PC-3 (cell line): ENCODE measurements at regions not wholly inside any gene's neighbourhood (a gene's known extent, or its start where the extent isn't known, plus 50 kb on each side); places are given as distances from the start of the nearest gene placed in this dataset.

ENCODE experiments used
- ATAC-seq: fragments of 200-7000 bp; cut with Tn5 transposase; 2 replicates; pipeline ENCODE4 v1.9.1; 2020; ENCODE audit warnings: mild to moderate bottlenecking, moderate library complexity
- BruUV-seq: library from RNA; stranded (reverse); fragments of 400-500 nt; replicated peaks from 2 replicates; lab custom pipeline; 2021; lab: Mats Ljungman, UMichigan
- CTCF ChIA-PET: fragments of 300-600 bp; sonication (Branson Sonifier 250); formaldehyde crosslinking; loops from one replicate; lab custom pipeline; 2022; ENCODE audit warnings: antibody characterized with exemption; lab: Charles Lee
- POLR2A ChIA-PET: fragments of 300-600 bp; sonication (Branson Sonifier 250); formaldehyde crosslinking; loops from one replicate; lab custom pipeline; 2022; ENCODE audit warnings: antibody characterized with exemption; ENCODE audit not compliant: unreplicated experiment; lab: Charles Lee
- DNase-seq: peaks from one replicate; pipeline ENCODE4 v3.0.0-alpha.2; 2015
- H2AFZ ChIP-seq: fragments of 300-600 bp; sonication (generic); 2 replicates; pipeline ENCODE4 v1.6.0; 2016; ENCODE audit warnings: antibody characterized with exemption, low read length
- H3F3A ChIP-seq: fragments of 300-600 bp; sonication (generic); one replicate; pipeline ENCODE4 v1.6.0; 2017; ENCODE audit warnings: antibody characterized with exemption, low read length, control low read depth, mild to moderate bottlenecking; ENCODE audit not compliant: unreplicated experiment
- H3K27ac ChIP-seq: fragments of 300-600 bp; sonication (generic); 2 replicates; pipeline ENCODE4 v1.5.1; 2016; ENCODE audit warnings: mild to moderate bottlenecking, low read length
- H3K27me3 ChIP-seq: fragments of 300-600 bp; sonication (generic); 2 replicates; pipeline ENCODE4 v1.6.1; 2016; ENCODE audit warnings: low read length, mixed read lengths
- H3K36me3 ChIP-seq: fragments of 300-600 bp; sonication (generic); 2 replicates; pipeline ENCODE4 v1.6.1; 2016; ENCODE audit warnings: low read depth, mixed run types, low read length, mixed read lengths
- H3K4me1 ChIP-seq: fragments of 300-600 bp; sonication (generic); 2 replicates; pipeline ENCODE4 v1.5.1; 2016; ENCODE audit warnings: low read length; ENCODE audit not compliant: insufficient read depth
- H3K4me2 ChIP-seq: fragments of 300-600 bp; sonication (generic); 2 replicates; pipeline ENCODE4 v1.6.0; 2016; ENCODE audit warnings: low read length
- H3K4me3 ChIP-seq: fragments of 300-600 bp; sonication (generic); 2 replicates; pipeline ENCODE4 v1.5.1; 2016; ENCODE audit warnings: mild to moderate bottlenecking, low read length, mixed read lengths
- H3K79me2 ChIP-seq: fragments of 300-600 bp; sonication (generic); 2 replicates; pipeline ENCODE4 v1.6.1; 2017; ENCODE audit warnings: low read length, mixed read lengths
- H3K9ac ChIP-seq: fragments of 300-600 bp; sonication (generic); 2 replicates; pipeline ENCODE4 v1.6.0; 2016; ENCODE audit warnings: mild to moderate bottlenecking, low read length
- H3K9me2 ChIP-seq: fragments of 300-600 bp; sonication (generic); replicated peaks from 2 replicates; pipeline ENCODE4 v1.6.1; 2016; ENCODE audit warnings: mixed run types, low read length, mixed read lengths
- H3K9me3 ChIP-seq: fragments of 300-600 bp; sonication (generic); 2 replicates; pipeline ENCODE4 v1.6.1; 2016; ENCODE audit warnings: low read length, mixed read lengths
- H4K20me1 ChIP-seq: fragments of 300-600 bp; sonication (generic); 2 replicates; pipeline ENCODE4 v1.6.1; 2016; ENCODE audit warnings: low read length, mixed read lengths
- EZH2 ChIP-seq: fragments of 300-600 bp; sonication (generic); IDR thresholded peaks from one replicate; pipeline ENCODE4 v1.6.1; 2017; ENCODE audit warnings: antibody characterized with exemption, mild to moderate bottlenecking, low read length; ENCODE audit not compliant: unreplicated experiment
- EZH2phosphoT487 ChIP-seq: fragments of 300-600 bp; sonication (generic); IDR thresholded peaks from 2 replicates; pipeline ENCODE4 v1.6.1; 2018; ENCODE audit warnings: mild to moderate bottlenecking, antibody characterized with exemption, low read length, borderline replicate concordance
- intact Hi-C: fragments of 100-400 bp; cut with micrococcal nuclease; formaldehyde crosslinking; loops from 2 replicates; pipeline ENCODE4 v1.9.0; 2023
- TF ChIP-seq, protein P1 (sequence below): fragments of 300-600 bp; sonication (generic); conservative IDR thresholded peaks from 2 replicates; pipeline ENCODE4 v1.5.1; 2017; ENCODE audit warnings: antibody characterized with exemption, low read depth, mild to moderate bottlenecking, low read length

DNA sequence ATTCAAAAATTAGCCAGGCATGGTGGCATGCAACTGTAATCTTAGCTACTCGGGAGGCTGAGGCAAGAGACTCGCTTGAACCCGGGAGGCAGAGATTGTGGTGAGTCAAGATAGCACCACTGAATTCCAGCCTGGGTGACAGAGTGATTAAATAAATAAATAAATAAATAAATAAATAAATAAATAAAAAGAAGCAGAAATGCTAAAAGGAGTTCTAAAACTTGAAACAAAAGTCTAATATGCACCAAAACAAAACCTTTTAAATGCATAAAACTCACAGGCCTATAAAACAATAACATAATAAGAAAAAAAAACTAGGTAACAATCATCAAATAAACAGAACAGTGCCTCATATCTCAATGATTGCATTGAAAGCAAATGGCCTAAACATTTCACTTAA is 1458.9 kb downstream of the AMY1C start:
- TF ChIP-seq, protein P1, sequence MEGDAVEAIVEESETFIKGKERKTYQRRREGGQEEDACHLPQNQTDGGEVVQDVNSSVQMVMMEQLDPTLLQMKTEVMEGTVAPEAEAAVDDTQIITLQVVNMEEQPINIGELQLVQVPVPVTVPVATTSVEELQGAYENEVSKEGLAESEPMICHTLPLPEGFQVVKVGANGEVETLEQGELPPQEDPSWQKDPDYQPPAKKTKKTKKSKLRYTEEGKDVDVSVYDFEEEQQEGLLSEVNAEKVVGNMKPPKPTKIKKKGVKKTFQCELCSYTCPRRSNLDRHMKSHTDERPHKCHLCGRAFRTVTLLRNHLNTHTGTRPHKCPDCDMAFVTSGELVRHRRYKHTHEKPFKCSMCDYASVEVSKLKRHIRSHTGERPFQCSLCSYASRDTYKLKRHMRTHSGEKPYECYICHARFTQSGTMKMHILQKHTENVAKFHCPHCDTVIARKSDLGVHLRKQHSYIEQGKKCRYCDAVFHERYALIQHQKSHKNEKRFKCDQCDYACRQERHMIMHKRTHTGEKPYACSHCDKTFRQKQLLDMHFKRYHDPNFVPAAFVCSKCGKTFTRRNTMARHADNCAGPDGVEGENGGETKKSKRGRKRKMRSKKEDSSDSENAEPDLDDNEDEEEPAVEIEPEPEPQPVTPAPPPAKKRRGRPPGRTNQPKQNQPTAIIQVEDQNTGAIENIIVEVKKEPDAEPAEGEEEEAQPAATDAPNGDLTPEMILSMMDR, result no peak
- no peak for TF ChIP-seq EZH2
- TF ChIP-seq EZH2phosphoT487, result no peak
- H3K9ac ChIP-seq, result no peak overlapping the region
- no peak overlapping the region for H3K27ac ChIP-seq
- ChIA-PET CTCF (no interaction called here), POLR2A (no interaction called here)
- H4K20me1 ChIP-seq, result no peaks in the 10 kb centered on the region
- no peaks in the 10 kb centered on the region for H3K9me2 ChIP-seq
- no peaks in the 10 kb centered on the region for H3K9me3 ChIP-seq
- DNase-seq, result no peak
- no peak overlapping the region for H3K4me3 ChIP-seq
- BruUV-seq, result no TSS peak
- H3K4me1 ChIP-seq, result no peaks in the 10 kb centered on the region
- H3K79me2 ChIP-seq, result no peaks in the 10 kb centered on the region
- ATAC-seq, result no peak
- intact Hi-C loops, result no loop called here
- no peaks in the 10 kb centered on the region for H3K27me3 ChIP-seq
- H3F3A ChIP-seq, result no peaks in the 10 kb centered on the region
- H3K36me3 ChIP-seq, result no peaks in the 10 kb centered on the region
- H2AFZ ChIP-seq, result no peak overlapping the region
- H3K4me2 ChIP-seq, result no peak overlapping the region

DNA sequence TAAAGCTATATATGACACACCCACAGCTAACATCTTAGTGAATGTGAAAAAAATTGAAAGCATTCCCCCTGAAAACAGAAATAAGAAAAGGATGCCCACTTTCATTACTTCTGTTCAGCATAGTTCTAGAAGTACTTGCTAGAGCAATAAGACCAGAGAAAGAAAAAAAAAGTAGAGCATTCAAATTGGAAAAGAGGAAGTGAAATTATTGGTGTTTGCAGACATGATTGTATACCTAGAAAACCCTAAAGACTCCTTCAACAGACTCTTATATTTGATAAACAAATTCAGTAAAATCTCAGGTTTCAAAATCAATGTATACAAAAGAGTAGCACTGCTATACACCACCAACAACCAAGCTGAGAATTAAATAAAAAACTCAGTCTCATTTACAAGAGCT is 1461.0 kb downstream of the AMY1C start:
- Histone ChIP-seq H3F3A (no peaks in the 10 kb centered on the region), H3K27ac (no peak overlapping the region), H3K79me2 (no peaks in the 10 kb centered on the region), H3K36me3 (no peaks in the 10 kb centered on the region), H3K4me1 (no peaks in the 10 kb centered on the region), H3K9me3 (no peaks in the 10 kb centered on the region), H2AFZ (no peak overlapping the region), H3K27me3 (no peaks in the 10 kb centered on the region), H3K9me2 (no peaks in the 10 kb centered on the region), H3K4me2 (no peak overlapping the region), H4K20me1 (no peaks in the 10 kb centered on the region), H3K4me3 (no peak overlapping the region), H3K9ac (no peak overlapping the region)
- TF ChIP-seq EZH2, result no peak
- no peak for TF ChIP-seq EZH2phosphoT487
- TF ChIP-seq, protein P1, result no peak
- DNase-seq (no peak), ATAC-seq (no peak)
- ChIA-PET CTCF (no interaction called here), POLR2A (no interaction called here)
- intact Hi-C loops, result no loop called here
- BruUV-seq, result no TSS peak

DNA sequence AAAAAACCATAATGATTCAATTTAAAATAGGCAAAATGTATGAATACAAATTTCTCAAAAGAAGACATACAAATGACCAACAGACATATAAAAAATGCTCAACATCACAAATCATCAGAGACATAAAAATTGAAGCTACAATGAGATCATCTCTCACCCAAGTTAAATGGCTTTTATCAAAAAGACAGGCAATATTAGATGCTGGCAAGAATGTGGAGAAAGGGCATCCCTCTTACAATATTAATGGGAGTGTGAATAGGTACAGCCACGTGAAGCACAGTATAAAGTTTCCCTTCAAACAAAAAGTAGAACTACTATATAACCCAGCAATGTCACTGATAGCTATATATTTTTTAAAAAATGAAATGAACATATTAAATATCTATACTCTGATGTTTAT is 1481.7 kb downstream of the AMY1C start:
- CTCF ChIA-PET, result no interaction called here
- intact Hi-C loops, result no loop called here
- Histone ChIP-seq H3K4me1 (no peaks in the 10 kb centered on the region), H3K9me3 (no peaks in the 10 kb centered on the region), H4K20me1 (no peaks in the 10 kb centered on the region), H3K9me2 (no peaks in the 10 kb centered on the region), H3K36me3 (no peaks in the 10 kb centered on the region), H3K27me3 (no peaks in the 10 kb centered on the region), H3K9ac (no peak overlapping the region), H3K79me2 (no peaks in the 10 kb centered on the region), H3K27ac (no peak overlapping the region), H3K4me2 (no peak overlapping the region), H3F3A (no peaks in the 10 kb centered on the region), H2AFZ (no peak overlapping the region), H3K4me3 (no peak overlapping the region)
- TF ChIP-seq EZH2phosphoT487 (no peak), EZH2 (no peak)
- TF ChIP-seq, protein P1, result no peak
- DNase-seq (no peak), ATAC-seq (no peak)
- BruUV-seq, result no TSS peak
- POLR2A ChIA-PET, result no interaction called here
